Nephron progenitor cell (in vitro differentiated cells): ENCODE measurements at regions not wholly inside any gene's neighbourhood (a gene's known extent, or its start where the extent isn't known, plus 50 kb on each side); places are given as distances from the start of the nearest gene placed in this dataset.
A peak's percentile ranks its signal among the peaks of the same experiment; 100 is the strongest.

Source experiments
- DNase-seq: peaks from one replicate; pipeline ENCODE4 v3.0.0; 2021
- H3K27ac Mint-ChIP-seq: 2 replicates; pipeline ENCODE4 v1.8.0; 2021; ENCODE audit warnings: mild to moderate bottlenecking, moderate library complexity, mixed read lengths
- H3K27me3 Mint-ChIP-seq: 2 replicates; pipeline ENCODE4 v1.8.0; 2021; ENCODE audit warnings: mild to moderate bottlenecking, low read depth, mixed read lengths; ENCODE audit not compliant: poor library complexity
- H3K36me3 Mint-ChIP-seq: 2 replicates; pipeline ENCODE4 v1.8.0; 2021; ENCODE audit warnings: low read depth, mixed read lengths
- H3K4me1 Mint-ChIP-seq: 2 replicates; pipeline ENCODE4 v1.8.0; 2021; ENCODE audit warnings: mixed read lengths
- H3K4me3 Mint-ChIP-seq: 2 replicates; pipeline ENCODE4 v1.8.0; 2021; ENCODE audit warnings: mild to moderate bottlenecking, moderate library complexity, mixed read lengths
- H3K9me3 Mint-ChIP-seq: 2 replicates; pipeline ENCODE4 v1.8.0; 2021; ENCODE audit warnings: mild to moderate bottlenecking, moderate library complexity, mixed read lengths
- TF ChIP-seq, protein P1 (sequence below): fragments of 200-600 bp; sonication (generic); IDR thresholded peaks from 2 replicates; pipeline ENCODE4 v1.5.0; 2021; ENCODE audit warnings: antibody characterized with exemption

DNA sequence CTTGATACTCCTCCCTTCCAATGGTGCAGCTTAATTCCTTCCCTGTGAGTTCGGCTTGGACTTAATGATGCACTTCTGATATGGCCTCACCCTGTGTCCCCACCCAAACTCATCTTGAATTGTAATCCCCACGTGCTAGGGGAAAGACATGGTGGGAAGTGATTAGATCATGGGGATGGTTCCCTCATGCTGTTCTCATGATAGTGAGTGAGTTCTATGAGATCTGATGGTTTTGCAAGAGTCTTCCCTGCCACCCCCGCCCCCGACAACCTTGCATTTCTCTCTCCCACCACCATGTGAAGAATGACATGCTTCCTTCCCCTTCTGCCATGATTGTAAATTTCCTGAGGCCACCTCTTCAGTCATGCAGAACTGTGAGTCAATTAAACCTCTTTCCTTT lies 50.3 kb upstream of the HLA-G start:
- peaks cover 17% of the 10 kb centered on the region for H3K27me3 Mint-ChIP-seq
- TF ChIP-seq, protein P1, sequence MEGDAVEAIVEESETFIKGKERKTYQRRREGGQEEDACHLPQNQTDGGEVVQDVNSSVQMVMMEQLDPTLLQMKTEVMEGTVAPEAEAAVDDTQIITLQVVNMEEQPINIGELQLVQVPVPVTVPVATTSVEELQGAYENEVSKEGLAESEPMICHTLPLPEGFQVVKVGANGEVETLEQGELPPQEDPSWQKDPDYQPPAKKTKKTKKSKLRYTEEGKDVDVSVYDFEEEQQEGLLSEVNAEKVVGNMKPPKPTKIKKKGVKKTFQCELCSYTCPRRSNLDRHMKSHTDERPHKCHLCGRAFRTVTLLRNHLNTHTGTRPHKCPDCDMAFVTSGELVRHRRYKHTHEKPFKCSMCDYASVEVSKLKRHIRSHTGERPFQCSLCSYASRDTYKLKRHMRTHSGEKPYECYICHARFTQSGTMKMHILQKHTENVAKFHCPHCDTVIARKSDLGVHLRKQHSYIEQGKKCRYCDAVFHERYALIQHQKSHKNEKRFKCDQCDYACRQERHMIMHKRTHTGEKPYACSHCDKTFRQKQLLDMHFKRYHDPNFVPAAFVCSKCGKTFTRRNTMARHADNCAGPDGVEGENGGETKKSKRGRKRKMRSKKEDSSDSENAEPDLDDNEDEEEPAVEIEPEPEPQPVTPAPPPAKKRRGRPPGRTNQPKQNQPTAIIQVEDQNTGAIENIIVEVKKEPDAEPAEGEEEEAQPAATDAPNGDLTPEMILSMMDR = no peak
- H3K9me3 Mint-ChIP-seq = peaks cover 39% of the 10 kb centered on the region

More for the DNA sequence above, 50.3 kb upstream of the HLA-G start:
- peaks cover 7% of the 10 kb centered on the region for H3K4me1 Mint-ChIP-seq
- DNase-seq = no peak
- H3K27ac Mint-ChIP-seq = peak overlapping the region; percentile 15
- no peaks in the 10 kb centered on the region for H3K36me3 Mint-ChIP-seq
- H3K4me3 Mint-ChIP-seq = no peak overlapping the region
